C4-2B (cell line): ENCODE measurements at regions not wholly inside any gene's neighbourhood (a gene's known extent, or its start where the extent isn't known, plus 50 kb on each side); places are given as distances from the start of the nearest gene placed in this dataset.

Experiments used
- H3K27ac ChIP-seq: fragments of 450-650 bp; 2 replicates; pipeline ENCODE4 v1.5.1; 2017
- CTCF ChIP-seq: fragments of 450-650 bp; conservative IDR thresholded peaks from 2 replicates; pipeline ENCODE4 v1.5.1; 2017; ENCODE audit warnings: mild to moderate bottlenecking
- ZFX ChIP-seq: fragments of 450-650 bp; IDR thresholded peaks from 2 replicates; pipeline ENCODE4 v1.6.1; 2017

DNA sequence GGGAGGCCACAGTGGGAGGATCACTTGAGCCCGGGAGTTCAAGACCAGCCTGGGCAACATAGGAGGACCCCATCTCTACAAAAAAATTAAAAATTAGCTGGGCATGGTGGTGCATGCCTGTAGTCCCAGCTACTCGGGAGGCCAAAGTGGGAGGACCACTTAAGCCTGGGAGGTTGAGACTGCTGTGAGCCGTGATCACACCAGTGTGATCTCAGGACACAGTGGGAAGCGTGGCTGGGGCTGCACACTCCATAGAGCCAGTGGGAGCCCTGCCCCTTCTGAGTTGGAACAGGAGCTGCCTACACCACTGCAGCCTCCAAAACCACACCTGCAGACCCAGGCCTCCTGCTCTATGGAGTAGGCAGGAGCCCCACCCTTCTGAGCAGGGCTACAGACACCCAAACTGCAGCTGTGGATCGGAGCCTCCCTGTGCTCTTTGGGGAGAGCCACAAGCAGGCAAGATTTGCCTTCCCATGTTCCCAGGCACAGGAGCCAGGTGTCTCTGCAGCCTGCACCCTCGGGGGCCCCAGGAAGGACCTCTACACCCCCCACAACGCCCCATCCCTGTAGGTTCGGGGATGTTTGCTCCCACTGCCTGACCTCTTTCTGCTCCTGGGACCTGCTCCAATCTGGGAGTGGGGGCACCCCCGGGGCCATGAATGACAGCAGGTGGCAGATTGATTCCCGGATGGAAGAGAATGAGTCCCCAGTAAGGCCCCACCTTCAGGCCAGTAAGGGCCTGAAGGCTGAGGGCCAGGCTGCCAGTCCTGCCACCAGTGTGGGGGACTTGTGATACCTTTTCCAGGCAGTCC lies 245.4 kb downstream of the BUD13 start:
- TF ChIP-seq CTCF (no peak), ZFX (no peak)
- H3K27ac ChIP-seq, result no peak overlapping the region

DNA sequence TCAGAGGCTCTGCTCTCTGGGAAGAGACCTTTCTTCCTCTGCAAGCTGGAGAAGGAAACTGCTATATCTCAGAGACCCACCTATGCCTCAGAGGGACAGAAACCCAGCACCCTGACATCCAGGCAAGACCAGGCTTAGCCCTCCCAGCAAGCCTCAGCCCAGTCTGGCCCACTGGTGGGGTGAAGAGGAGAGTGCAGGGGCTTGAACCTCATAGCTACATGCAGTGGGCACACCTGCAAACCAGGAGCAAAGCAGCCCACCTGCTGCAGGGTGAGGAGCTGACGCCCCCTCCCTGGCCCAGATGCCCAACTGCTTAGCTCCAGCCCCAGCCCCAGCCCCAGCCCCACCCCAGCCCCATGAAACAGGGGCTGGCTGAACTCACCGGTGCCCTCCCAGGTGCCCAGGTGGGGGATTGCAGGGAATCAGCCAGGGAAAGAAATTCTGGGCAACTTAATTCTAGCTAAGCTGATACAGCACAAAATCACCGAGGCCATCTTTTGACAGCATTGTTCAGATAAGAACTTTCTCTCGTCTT lies 246.8 kb downstream of the BUD13 start:
- TF ChIP-seq ZFX (no peak), CTCF (no peak)
- H3K27ac ChIP-seq, result no peak overlapping the region

DNA sequence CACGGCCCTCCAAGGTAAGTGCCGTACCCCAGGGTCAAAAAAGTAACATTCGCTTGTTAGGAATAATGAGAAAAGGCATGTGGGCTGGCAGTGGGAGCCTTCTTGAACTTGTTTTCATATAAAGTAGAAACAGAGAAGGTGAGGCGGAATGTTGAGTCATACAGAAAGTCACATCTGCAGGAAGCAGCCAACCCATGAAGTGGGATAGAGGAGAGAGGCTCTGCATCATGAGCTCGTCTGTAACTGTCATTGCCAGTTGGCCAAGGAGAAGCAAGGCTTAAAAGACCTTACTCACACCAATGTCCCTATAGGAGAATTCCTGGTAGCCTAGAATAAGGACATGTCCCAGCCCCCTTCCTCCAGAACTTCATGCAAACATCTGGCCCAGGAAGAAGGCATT lies 253.3 kb downstream of the BUD13 start:
- no peak overlapping the region for H3K27ac ChIP-seq
- TF ChIP-seq CTCF (no peak), ZFX (no peak)

DNA sequence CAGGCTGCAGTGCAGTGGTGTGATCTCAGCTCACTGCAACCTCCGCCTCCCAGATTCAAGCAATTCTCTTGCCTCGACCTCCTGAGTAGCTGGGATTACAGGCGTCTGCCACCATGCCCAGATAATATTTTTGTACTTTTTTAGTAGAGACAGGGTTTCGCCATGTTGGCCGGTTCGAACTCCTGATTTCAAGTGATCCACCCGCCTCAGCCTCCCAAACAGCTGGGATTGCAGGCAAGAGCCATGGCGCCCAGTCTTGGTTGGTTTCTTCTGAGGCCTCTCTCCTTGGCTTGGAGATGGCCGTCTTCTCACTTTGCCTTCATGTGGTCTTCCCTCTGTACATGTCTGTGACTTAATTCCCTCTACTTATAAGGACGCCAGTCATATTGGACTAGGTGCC lies 254.6 kb downstream of the BUD13 start:
- no peak for TF ChIP-seq CTCF
- TF ChIP-seq ZFX, result no peak
- H3K27ac ChIP-seq, result no peak overlapping the region

DNA sequence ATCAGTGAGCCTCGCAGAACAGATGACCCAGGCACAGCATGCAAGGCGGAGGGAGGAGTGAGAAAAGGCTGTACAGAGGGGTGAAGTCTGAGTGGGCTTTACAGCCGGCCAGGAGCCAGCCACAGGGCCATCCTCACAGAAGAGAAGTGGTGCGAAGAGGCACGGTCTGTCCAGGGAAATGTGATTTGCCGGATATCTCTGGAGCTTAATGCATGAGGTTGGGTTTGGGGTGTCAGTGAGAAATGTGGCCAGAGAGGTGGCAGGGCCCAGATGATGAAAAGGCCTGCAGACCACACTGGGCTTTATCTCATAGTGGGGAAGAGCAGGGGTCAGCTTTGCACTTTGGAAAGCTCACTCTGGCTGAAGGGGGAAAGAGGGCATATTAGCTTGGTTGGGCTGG lies 255.2 kb downstream of the BUD13 start:
- H3K27ac ChIP-seq, result no peak overlapping the region
- TF ChIP-seq CTCF, result no peak
- TF ChIP-seq ZFX, result no peak

DNA sequence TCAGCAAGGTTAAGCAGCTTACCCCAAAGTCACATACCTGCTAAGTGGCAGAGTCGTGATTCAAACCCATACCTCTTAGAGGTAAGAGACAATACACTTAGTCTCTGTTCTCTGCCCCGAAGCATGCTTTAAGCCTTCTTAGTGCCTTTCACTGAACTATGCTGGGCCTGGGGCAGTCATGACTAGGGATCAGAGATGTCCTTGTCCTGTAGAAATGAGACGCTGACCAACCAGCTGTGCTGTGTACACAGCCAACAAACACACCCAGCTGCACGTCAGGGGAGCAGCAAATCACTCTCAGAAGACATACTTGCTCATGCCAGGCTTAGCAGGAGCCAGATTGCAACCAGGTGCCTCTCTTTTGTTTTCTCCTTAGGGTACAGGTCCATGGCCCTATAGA lies 255.7 kb downstream of the BUD13 start:
- TF ChIP-seq CTCF (no peak), ZFX (no peak)
- H3K27ac ChIP-seq, result no peak overlapping the region

- TF ChIP-seq ZFX, result no peak
- TF ChIP-seq CTCF, result no peak
- no peak overlapping the region for H3K27ac ChIP-seq
Observed at GRCh38 chr11:116515664-116516184, 257.1 kb downstream of the BUD13 start.
